Breast epithelium (tissue), 3 donors: ENCODE measurements at regions not wholly inside any gene's neighbourhood (a gene's known extent, or its start where the extent isn't known, plus 50 kb on each side); places are given as distances from the start of the nearest gene placed in this dataset.

ENCODE experiments used
- CTCF ChIP-seq, 3 donors: fragments of 450-650 bp; IDR thresholded peaks; one replicate each; pipeline ENCODE4 v1.5.1; 2016 to 2017; ENCODE audit warnings: antibody characterized with exemption in 3 of 3, mild to moderate bottlenecking in 3 of 3, moderate library complexity in 3 of 3
- POLR2A ChIP-seq: fragments of 450-650 bp; IDR thresholded peaks from one replicate; pipeline ENCODE4 v1.6.1; 2016; ENCODE audit warnings: antibody characterized with exemption, mild to moderate bottlenecking, moderate library complexity
- POLR2AphosphoS5 ChIP-seq, 3 donors: sonication (generic); formaldehyde crosslinking; IDR thresholded peaks; one replicate each; pipeline ENCODE4 v1.6.1; 2017; ENCODE audit warnings: antibody characterized with exemption in 3 of 3

GRCh38 chr9:28971881-28972280, 1398.6 kb upstream of the C9orf72 start:
- TF ChIP-seq CTCF (IDR thresholded peaks at IDR 0.05) (no peak), POLR2A (no peak), POLR2AphosphoS5 (IDR thresholded peaks at IDR 0.05) (no peak)
